ENCODE measurements at regions not wholly inside any gene's neighbourhood (a gene's known extent, or its start where the extent isn't known, plus 50 kb on each side); places are given as distances from the start of the nearest gene placed in this dataset.

DNA sequence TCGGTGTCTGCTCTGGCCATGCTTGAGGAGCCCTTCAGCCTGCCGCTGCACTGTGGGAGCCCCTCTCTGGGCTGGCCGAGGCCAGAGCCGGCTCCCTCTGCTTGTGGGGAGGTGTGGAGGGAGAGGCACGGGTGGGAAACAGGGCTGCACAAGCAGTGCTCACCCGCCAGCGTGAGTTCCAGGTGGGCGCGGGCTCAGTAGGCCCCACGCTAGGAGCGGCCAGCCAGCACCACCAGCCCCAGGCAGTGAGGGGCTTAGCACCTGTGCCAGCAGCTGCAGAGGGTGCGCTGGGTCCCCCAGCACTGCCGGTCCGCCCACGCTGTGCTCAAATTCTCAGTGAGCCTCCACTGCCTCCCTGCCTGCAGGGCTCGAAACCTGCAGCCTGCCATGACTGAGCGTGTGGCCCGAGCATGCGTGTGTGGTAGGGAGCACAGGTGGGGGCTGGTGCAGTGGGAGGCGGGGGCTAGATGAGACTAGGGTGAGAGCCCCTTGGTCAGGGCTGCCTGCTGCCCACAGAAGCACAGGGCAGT, 223.0 kb downstream of the ZNF248 start:
- H3K27me3 ChIP-seq (ENCODE audit: insufficient read depth, insufficient read length), result no peaks in the 10 kb centered on the region
- no peak for TF ChIP-seq ZNF274 (IDR thresholded peaks at IDR 0.05; ENCODE audit: low read depth, low read length)
- TF ChIP-seq SUZ12 (IDR thresholded peaks at IDR 0.05; ENCODE audit: extremely low read depth, insufficient read depth, insufficient read length), result no peak
- no peak for TF ChIP-seq YY1 (IDR thresholded peaks at IDR 0.05; ENCODE audit: insufficient read depth, insufficient read length)
- no peaks in the 10 kb centered on the region for H3K4me1 ChIP-seq (ENCODE audit: insufficient read depth, insufficient read length)
- no peaks in the 10 kb centered on the region for H3K36me3 ChIP-seq (ENCODE audit: insufficient read depth, insufficient read length, low read length)
- no peak for DNase-seq (ENCODE audit: low read depth, low spot score)
- H3K9ac ChIP-seq (ENCODE audit: insufficient read length, low read depth), result no peak overlapping the region
- H3K4me3 ChIP-seq (ENCODE audit: insufficient read length, low read depth), result no peak overlapping the region
- H3K9me3 ChIP-seq (ENCODE audit: insufficient read depth, low read length), result peaks cover 33% of the 10 kb centered on the region; the same call in 1 of the 2 replicates

DNA sequence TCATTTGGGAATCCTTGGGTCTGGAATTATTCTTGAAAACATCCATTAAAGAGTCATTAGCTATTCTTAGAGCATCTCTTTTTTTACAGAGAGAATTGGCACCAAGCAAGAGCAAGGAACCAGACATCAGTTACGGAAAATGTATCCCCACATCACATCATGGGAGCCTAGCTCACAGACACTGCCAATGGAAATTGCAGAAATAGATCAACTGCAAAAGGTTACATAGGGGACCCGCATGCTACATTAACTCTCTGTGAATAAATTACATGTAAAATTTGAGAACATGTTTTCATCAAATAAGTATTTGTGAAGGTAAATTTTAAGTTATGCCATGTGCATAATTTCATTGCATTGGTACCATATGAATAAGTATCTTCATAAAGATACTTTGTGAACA, 224.8 kb downstream of the ZNF248 start:
- no peaks in the 10 kb centered on the region for H3K4me1 ChIP-seq (ENCODE audit: insufficient read depth, insufficient read length)
- no peaks in the 10 kb centered on the region for H3K36me3 ChIP-seq (ENCODE audit: insufficient read depth, insufficient read length, low read length)
- H3K9me3 ChIP-seq (ENCODE audit: insufficient read depth, low read length), result peaks cover 33% of the 10 kb centered on the region; the same call in 1 of the 2 replicates
- H3K27me3 ChIP-seq (ENCODE audit: insufficient read depth, insufficient read length), result no peaks in the 10 kb centered on the region
- DNase-seq (ENCODE audit: low read depth, low spot score), result no peak
- TF ChIP-seq YY1 (IDR thresholded peaks at IDR 0.05; ENCODE audit: insufficient read depth, insufficient read length) (no peak), SUZ12 (IDR thresholded peaks at IDR 0.05; ENCODE audit: extremely low read depth, insufficient read depth, insufficient read length) (no peak), ZNF274 (IDR thresholded peaks at IDR 0.05; ENCODE audit: low read depth, low read length) (no peak)
- H3K4me3 ChIP-seq (ENCODE audit: insufficient read length, low read depth), result no peak overlapping the region
- no peak overlapping the region for H3K9ac ChIP-seq (ENCODE audit: insufficient read length, low read depth)

DNA sequence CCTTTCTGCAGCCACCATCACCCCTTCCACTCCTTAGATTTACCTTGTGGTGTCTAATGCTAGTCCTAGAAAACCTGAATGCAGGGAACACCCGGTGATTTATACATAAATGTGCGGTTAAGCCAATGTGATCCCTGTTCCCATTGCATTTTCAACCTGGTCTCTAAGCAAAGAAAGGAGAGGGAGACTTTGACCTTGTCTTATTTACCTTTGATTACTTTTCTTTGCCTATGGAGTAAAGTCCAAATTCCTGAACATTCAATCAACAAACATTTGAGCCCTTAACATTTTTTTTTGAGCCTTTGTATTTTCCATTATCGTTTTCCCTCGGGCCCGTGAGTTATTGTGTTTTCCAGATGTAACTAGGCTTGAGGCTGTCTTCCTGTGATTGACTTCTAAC, 233.9 kb downstream of the ZNF248 start:
- Histone ChIP-seq H3K27me3 (ENCODE audit: insufficient read depth, insufficient read length) (no peaks in the 10 kb centered on the region), H3K4me1 (ENCODE audit: insufficient read depth, insufficient read length) (no peaks in the 10 kb centered on the region), H3K36me3 (ENCODE audit: insufficient read depth, insufficient read length, low read length) (no peaks in the 10 kb centered on the region), H3K4me3 (ENCODE audit: insufficient read length, low read depth) (no peak overlapping the region), H3K9ac (ENCODE audit: insufficient read length, low read depth) (no peak overlapping the region), H3K9me3 (ENCODE audit: insufficient read depth, low read length) (no peaks in the 10 kb centered on the region)
- no peak for TF ChIP-seq ZNF274 (IDR thresholded peaks at IDR 0.05; ENCODE audit: low read depth, low read length)
- no peak for TF ChIP-seq YY1 (IDR thresholded peaks at IDR 0.05; ENCODE audit: insufficient read depth, insufficient read length)
- no peak for TF ChIP-seq SUZ12 (IDR thresholded peaks at IDR 0.05; ENCODE audit: extremely low read depth, insufficient read depth, insufficient read length)
- no peak for DNase-seq (ENCODE audit: low read depth, low spot score)

DNA sequence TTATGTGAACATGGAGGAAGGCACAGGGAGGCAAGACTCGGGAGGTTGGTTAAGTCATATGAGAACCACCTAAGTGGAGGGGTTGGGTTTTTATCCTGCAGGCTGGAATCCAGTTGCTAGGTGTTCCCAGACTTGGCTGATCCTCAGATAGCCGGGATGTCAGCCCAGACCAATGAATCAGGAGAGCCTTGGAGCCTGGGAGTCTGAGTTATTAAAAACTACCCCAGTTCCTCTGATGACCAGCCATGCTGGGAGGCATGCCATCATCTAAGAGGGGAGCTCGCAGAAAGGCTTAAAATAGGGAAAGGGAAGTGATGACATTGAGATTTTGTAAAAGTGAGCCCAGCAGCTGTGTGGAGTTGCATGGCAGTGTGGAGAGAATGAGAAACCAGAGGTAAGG, 238.1 kb downstream of the ZNF248 start:
- Histone ChIP-seq H3K4me3 (ENCODE audit: insufficient read length, low read depth) (no peak overlapping the region), H3K4me1 (ENCODE audit: insufficient read depth, insufficient read length) (no peaks in the 10 kb centered on the region), H3K9ac (ENCODE audit: insufficient read length, low read depth) (no peak overlapping the region), H3K36me3 (ENCODE audit: insufficient read depth, insufficient read length, low read length) (no peaks in the 10 kb centered on the region), H3K9me3 (ENCODE audit: insufficient read depth, low read length) (no peaks in the 10 kb centered on the region), H3K27me3 (ENCODE audit: insufficient read depth, insufficient read length) (no peaks in the 10 kb centered on the region)
- DNase-seq (ENCODE audit: low read depth, low spot score), result no peak
- TF ChIP-seq SUZ12 (IDR thresholded peaks at IDR 0.05; ENCODE audit: extremely low read depth, insufficient read depth, insufficient read length) (no peak), ZNF274 (IDR thresholded peaks at IDR 0.05; ENCODE audit: low read depth, low read length) (no peak), YY1 (IDR thresholded peaks at IDR 0.05; ENCODE audit: insufficient read depth, insufficient read length) (no peak)

GRCh38 chr10:37588299-37588698, 269.1 kb downstream of the ZNF248 start:
- H3K9me3 ChIP-seq (ENCODE audit: insufficient read depth, low read length), result no peaks in the 10 kb centered on the region
- no peak for DNase-seq (ENCODE audit: low read depth, low spot score)

DNA sequence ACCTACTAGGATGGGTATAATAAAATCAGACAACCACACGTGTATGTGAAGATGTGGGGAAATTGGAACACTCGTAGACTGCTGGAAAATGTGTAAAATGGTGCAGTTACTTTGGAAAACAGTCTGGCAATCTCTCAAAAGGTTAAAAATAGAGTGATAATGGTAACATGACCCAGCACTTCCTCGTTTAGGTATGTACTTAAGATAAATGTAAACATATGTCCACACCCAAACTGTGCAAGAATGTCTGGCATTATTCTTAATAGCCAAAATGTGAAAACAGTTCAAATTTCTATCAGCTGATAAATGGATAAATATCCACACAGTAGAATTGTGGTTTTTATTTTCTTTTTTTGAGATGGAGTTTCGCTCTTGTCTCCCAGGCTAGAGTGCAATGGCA, 272.8 kb downstream of the ZNF248 start:
- H3K9ac ChIP-seq (ENCODE audit: insufficient read length, low read depth), result no peak overlapping the region
- no peak overlapping the region for H3K4me3 ChIP-seq (ENCODE audit: insufficient read length, low read depth)
- no peak for DNase-seq (ENCODE audit: low read depth, low spot score)
- H3K9me3 ChIP-seq (ENCODE audit: insufficient read depth, low read length), result no peaks in the 10 kb centered on the region
- no peaks in the 10 kb centered on the region for H3K4me1 ChIP-seq (ENCODE audit: insufficient read depth, insufficient read length)
- TF ChIP-seq SUZ12 (IDR thresholded peaks at IDR 0.05; ENCODE audit: extremely low read depth, insufficient read depth, insufficient read length) (no peak), ZNF274 (IDR thresholded peaks at IDR 0.05; ENCODE audit: low read depth, low read length) (no peak), YY1 (IDR thresholded peaks at IDR 0.05; ENCODE audit: insufficient read depth, insufficient read length) (no peak)
- H3K36me3 ChIP-seq (ENCODE audit: insufficient read depth, insufficient read length, low read length), result no peaks in the 10 kb centered on the region
- no peaks in the 10 kb centered on the region for H3K27me3 ChIP-seq (ENCODE audit: insufficient read depth, insufficient read length)

More at GRCh38 chr10:37588299-37588698, 269.1 kb downstream of the ZNF248 start:
- no peak overlapping the region for H3K9ac ChIP-seq (ENCODE audit: insufficient read length, low read depth)
- H3K27me3 ChIP-seq (ENCODE audit: insufficient read depth, insufficient read length), result no peaks in the 10 kb centered on the region
- H3K4me1 ChIP-seq (ENCODE audit: insufficient read depth, insufficient read length), result no peaks in the 10 kb centered on the region
- no peaks in the 10 kb centered on the region for H3K36me3 ChIP-seq (ENCODE audit: insufficient read depth, insufficient read length, low read length)
- H3K4me3 ChIP-seq (ENCODE audit: insufficient read length, low read depth), result no peak overlapping the region
- no peak for TF ChIP-seq SUZ12 (IDR thresholded peaks at IDR 0.05; ENCODE audit: extremely low read depth, insufficient read depth, insufficient read length)
- no peak for TF ChIP-seq YY1 (IDR thresholded peaks at IDR 0.05; ENCODE audit: insufficient read depth, insufficient read length)
- TF ChIP-seq ZNF274 (IDR thresholded peaks at IDR 0.05; ENCODE audit: low read depth, low read length), result no peak

- Histone ChIP-seq H3K9ac (ENCODE audit: insufficient read length, low read depth) (no peak overlapping the region), H3K9me3 (ENCODE audit: insufficient read depth, low read length) (no peaks in the 10 kb centered on the region), H3K4me3 (ENCODE audit: insufficient read length, low read depth) (no peak overlapping the region), H3K4me1 (ENCODE audit: insufficient read depth, insufficient read length) (no peaks in the 10 kb centered on the region), H3K27me3 (ENCODE audit: insufficient read depth, insufficient read length) (no peaks in the 10 kb centered on the region), H3K36me3 (ENCODE audit: insufficient read depth, insufficient read length, low read length) (no peaks in the 10 kb centered on the region)
- DNase-seq (ENCODE audit: low read depth, low spot score), result no peak
- TF ChIP-seq SUZ12 (IDR thresholded peaks at IDR 0.05; ENCODE audit: extremely low read depth, insufficient read depth, insufficient read length) (no peak), ZNF274 (IDR thresholded peaks at IDR 0.05; ENCODE audit: low read depth, low read length) (no peak), YY1 (IDR thresholded peaks at IDR 0.05; ENCODE audit: insufficient read depth, insufficient read length) (no peak)
These were observed 275.2 kb downstream of the ZNF248 start for GRCh38 chr10:37582237-37582636.

Data from NT2/D1 (cell line).